DND-41 (cell line): ENCODE measurements at regions not wholly inside any gene's neighbourhood (a gene's known extent, or its start where the extent isn't known, plus 50 kb on each side); places are given as distances from the start of the nearest gene placed in this dataset.

Experiments used
- ATAC-seq: fragments of 200-7000 bp; cut with Tn5 transposase; 3 replicates; pipeline ENCODE4 v1.9.1; 2021; ENCODE audit warnings: low read depth; ENCODE audit not compliant: insufficient read depth
- DNase-seq: peaks from one replicate; pipeline ENCODE4 v3.0.0-alpha.2; 2020
- H2AFZ ChIP-seq: 2 replicates; pipeline ENCODE4 v1.6.0; 2012; ENCODE audit warnings: low read depth, low read length
- H3K27ac ChIP-seq: 2 replicates; pipeline ENCODE4 v1.5.1; 2012; ENCODE audit warnings: low read length, inconsistent platforms
- H3K27me3 ChIP-seq: fragments of 200-600 bp; sonication (generic); 2 replicates; pipeline ENCODE4 v1.6.0; 2012; ENCODE audit warnings: low read length, mild to moderate bottlenecking, inconsistent platforms; ENCODE audit not compliant: insufficient read depth, poor library complexity
- H3K36me3 ChIP-seq: 2 replicates; pipeline ENCODE4 v1.5.1; 2012; ENCODE audit warnings: low read length, inconsistent platforms; ENCODE audit not compliant: insufficient read depth
- H3K4me1 ChIP-seq: 2 replicates; pipeline ENCODE4 v1.5.1; 2012; ENCODE audit warnings: mild to moderate bottlenecking, low read length; ENCODE audit not compliant: insufficient read depth
- H3K4me2 ChIP-seq: 2 replicates; pipeline ENCODE4 v1.6.0; 2012; ENCODE audit warnings: mild to moderate bottlenecking, moderate library complexity, low read length, inconsistent platforms; ENCODE audit not compliant: insufficient read depth
- H3K4me3 ChIP-seq, 2 experiments: fragments of 200-600 bp in 1 of 2; shearing (Covaris generic) in 1 of 2; 2 replicates each; pipeline ENCODE4 v1.5.1; 2012 to 2016; ENCODE audit warnings: inconsistent platforms in 2 of 2, low read length in 2 of 2, mild to moderate bottlenecking in 2 of 2, low read depth in 1 of 2, moderate library complexity in 1 of 2
- H3K79me2 ChIP-seq: 2 replicates; pipeline ENCODE4 v1.6.0; 2012; ENCODE audit warnings: low read length, inconsistent platforms; ENCODE audit not compliant: insufficient read depth
- H3K9ac ChIP-seq: 2 replicates; pipeline ENCODE4 v1.6.0; 2012; ENCODE audit warnings: low read depth, mild to moderate bottlenecking, inconsistent platforms, low read length, moderate library complexity
- H3K9me3 ChIP-seq: 2 replicates; pipeline ENCODE4 v1.5.1; 2012; ENCODE audit warnings: low read length, moderate library complexity, mild to moderate bottlenecking, inconsistent platforms; ENCODE audit not compliant: insufficient read depth, severe bottlenecking
- H4K20me1 ChIP-seq: 2 replicates; pipeline ENCODE4 v1.6.0; 2012; ENCODE audit warnings: low read length; ENCODE audit not compliant: insufficient read depth
- EZH2 ChIP-seq: IDR thresholded peaks from 3 replicates; pipeline ENCODE4 v1.6.1; 2012; ENCODE audit warnings: borderline replicate concordance, low read depth, mild to moderate bottlenecking, moderate library complexity, low read length, inconsistent platforms; ENCODE audit not compliant: severe bottlenecking
- TF ChIP-seq, protein P1 (sequence below): IDR thresholded peaks from 2 replicates; pipeline ENCODE4 v1.5.1; 2012; ENCODE audit warnings: borderline replicate concordance, low read length, moderate library complexity, mild to moderate bottlenecking; ENCODE audit not compliant: poor library complexity, severe bottlenecking; ENCODE audit errors: extremely low read depth

- Histone ChIP-seq H3K27ac (no peak overlapping the region), H3K27me3 (no peaks in the 10 kb centered on the region), H3K4me3 (no peak overlapping the region), H3K79me2 (no peaks in the 10 kb centered on the region), H3K36me3 (no peaks in the 10 kb centered on the region), H4K20me1 (no peaks in the 10 kb centered on the region), H2AFZ (no peak overlapping the region), H3K9ac (no peak overlapping the region), H3K9me3 (no peaks in the 10 kb centered on the region), H3K4me1 (no peaks in the 10 kb centered on the region), H3K4me2 (no peak overlapping the region)
- TF ChIP-seq, protein P1, sequence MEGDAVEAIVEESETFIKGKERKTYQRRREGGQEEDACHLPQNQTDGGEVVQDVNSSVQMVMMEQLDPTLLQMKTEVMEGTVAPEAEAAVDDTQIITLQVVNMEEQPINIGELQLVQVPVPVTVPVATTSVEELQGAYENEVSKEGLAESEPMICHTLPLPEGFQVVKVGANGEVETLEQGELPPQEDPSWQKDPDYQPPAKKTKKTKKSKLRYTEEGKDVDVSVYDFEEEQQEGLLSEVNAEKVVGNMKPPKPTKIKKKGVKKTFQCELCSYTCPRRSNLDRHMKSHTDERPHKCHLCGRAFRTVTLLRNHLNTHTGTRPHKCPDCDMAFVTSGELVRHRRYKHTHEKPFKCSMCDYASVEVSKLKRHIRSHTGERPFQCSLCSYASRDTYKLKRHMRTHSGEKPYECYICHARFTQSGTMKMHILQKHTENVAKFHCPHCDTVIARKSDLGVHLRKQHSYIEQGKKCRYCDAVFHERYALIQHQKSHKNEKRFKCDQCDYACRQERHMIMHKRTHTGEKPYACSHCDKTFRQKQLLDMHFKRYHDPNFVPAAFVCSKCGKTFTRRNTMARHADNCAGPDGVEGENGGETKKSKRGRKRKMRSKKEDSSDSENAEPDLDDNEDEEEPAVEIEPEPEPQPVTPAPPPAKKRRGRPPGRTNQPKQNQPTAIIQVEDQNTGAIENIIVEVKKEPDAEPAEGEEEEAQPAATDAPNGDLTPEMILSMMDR: no peak
- TF ChIP-seq EZH2: no peak
- no peak for ATAC-seq
- no peak for DNase-seq
Measured at GRCh38 chr2:145625111-145625510, 1105.2 kb upstream of the ZEB2 start.

- H3K27me3 ChIP-seq: no peaks in the 10 kb centered on the region
- H3K9ac ChIP-seq: no peak overlapping the region
- TF ChIP-seq EZH2: no peak
- TF ChIP-seq, protein P1: no peak
- no peaks in the 10 kb centered on the region for H4K20me1 ChIP-seq
- no peaks in the 10 kb centered on the region for H3K9me3 ChIP-seq
- H3K27ac ChIP-seq: no peak overlapping the region
- no peaks in the 10 kb centered on the region for H3K4me1 ChIP-seq
- DNase-seq (no peak), ATAC-seq (no peak)
- no peaks in the 10 kb centered on the region for H3K36me3 ChIP-seq
- no peak overlapping the region for H2AFZ ChIP-seq
- H3K79me2 ChIP-seq: no peaks in the 10 kb centered on the region
- no peak overlapping the region for H3K4me3 ChIP-seq
- H3K4me2 ChIP-seq: no peak overlapping the region
Measured at GRCh38 chr2:145623136-145623535, 1103.2 kb upstream of the ZEB2 start.

GRCh38 chr2:145622285-145622684, 1102.4 kb upstream of the ZEB2 start:
- H3K79me2 ChIP-seq: no peaks in the 10 kb centered on the region
- H3K36me3 ChIP-seq: no peaks in the 10 kb centered on the region
- no peaks in the 10 kb centered on the region for H4K20me1 ChIP-seq
- H3K9ac ChIP-seq: no peak overlapping the region
- no peak for TF ChIP-seq EZH2
- TF ChIP-seq, protein P1: no peak
- H3K4me2 ChIP-seq: no peak overlapping the region
- H3K27ac ChIP-seq: no peak overlapping the region
- no peaks in the 10 kb centered on the region for H3K4me1 ChIP-seq
- no peak overlapping the region for H2AFZ ChIP-seq
- no peaks in the 10 kb centered on the region for H3K9me3 ChIP-seq
- H3K4me3 ChIP-seq: no peak overlapping the region
- no peak for DNase-seq
- no peak for ATAC-seq
- no peaks in the 10 kb centered on the region for H3K27me3 ChIP-seq

DNA sequence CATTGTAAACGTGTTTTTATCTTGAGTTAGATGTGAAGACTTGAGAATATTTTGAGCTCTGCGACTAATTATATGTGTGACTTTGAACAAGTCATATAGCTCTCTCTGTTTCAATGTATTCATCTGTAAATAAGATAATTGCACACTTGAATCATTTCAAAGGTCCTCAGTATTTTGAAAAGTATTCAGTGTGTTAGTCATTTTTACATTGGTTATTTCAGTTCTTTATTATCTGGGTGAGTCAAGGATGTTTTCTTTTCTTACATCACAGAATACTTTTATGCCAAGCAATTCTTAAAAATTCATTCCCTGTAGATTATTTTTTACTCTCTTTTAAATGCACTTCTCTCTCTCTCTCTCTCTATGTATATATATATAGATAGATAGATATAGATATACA, 1098.0 kb upstream of the ZEB2 start:
- Histone ChIP-seq H3K9ac (no peak overlapping the region), H3K4me3 (no peak overlapping the region), H3K9me3 (no peaks in the 10 kb centered on the region), H2AFZ (no peak overlapping the region), H3K36me3 (no peaks in the 10 kb centered on the region), H3K27ac (no peak overlapping the region), H4K20me1 (no peaks in the 10 kb centered on the region), H3K27me3 (no peaks in the 10 kb centered on the region), H3K4me2 (no peak overlapping the region), H3K4me1 (no peaks in the 10 kb centered on the region), H3K79me2 (no peaks in the 10 kb centered on the region)
- DNase-seq: no peak
- ATAC-seq: no peak
- TF ChIP-seq EZH2: no peak
- TF ChIP-seq, protein P1: no peak
